Suprapubic skin (tissue), 3 donors: ENCODE measurements at regions not wholly inside any gene's neighbourhood (a gene's known extent, or its start where the extent isn't known, plus 50 kb on each side); places are given as distances from the start of the nearest gene placed in this dataset.

Experiments
- POLR2A ChIP-seq, 2 donors: fragments of 450-650 bp; IDR thresholded peaks; one replicate each; pipeline ENCODE4 v1.6.1; 2017; ENCODE audit warnings: antibody characterized with exemption in 2 of 2, mild to moderate bottlenecking in 2 of 2, moderate library complexity in 2 of 2
- TF ChIP-seq, protein P1 (sequence below), 2 donors: fragments of 200-600 bp in 1 of 2; fragments of 450-650 bp in 1 of 2; sonication (generic) in 1 of 2; IDR thresholded peaks; one replicate each; pipeline ENCODE4 v1.5.1; 2016 to 2019; ENCODE audit warnings: antibody characterized with exemption in 2 of 2, mild to moderate bottlenecking in 1 of 2, moderate library complexity in 1 of 2

DNA sequence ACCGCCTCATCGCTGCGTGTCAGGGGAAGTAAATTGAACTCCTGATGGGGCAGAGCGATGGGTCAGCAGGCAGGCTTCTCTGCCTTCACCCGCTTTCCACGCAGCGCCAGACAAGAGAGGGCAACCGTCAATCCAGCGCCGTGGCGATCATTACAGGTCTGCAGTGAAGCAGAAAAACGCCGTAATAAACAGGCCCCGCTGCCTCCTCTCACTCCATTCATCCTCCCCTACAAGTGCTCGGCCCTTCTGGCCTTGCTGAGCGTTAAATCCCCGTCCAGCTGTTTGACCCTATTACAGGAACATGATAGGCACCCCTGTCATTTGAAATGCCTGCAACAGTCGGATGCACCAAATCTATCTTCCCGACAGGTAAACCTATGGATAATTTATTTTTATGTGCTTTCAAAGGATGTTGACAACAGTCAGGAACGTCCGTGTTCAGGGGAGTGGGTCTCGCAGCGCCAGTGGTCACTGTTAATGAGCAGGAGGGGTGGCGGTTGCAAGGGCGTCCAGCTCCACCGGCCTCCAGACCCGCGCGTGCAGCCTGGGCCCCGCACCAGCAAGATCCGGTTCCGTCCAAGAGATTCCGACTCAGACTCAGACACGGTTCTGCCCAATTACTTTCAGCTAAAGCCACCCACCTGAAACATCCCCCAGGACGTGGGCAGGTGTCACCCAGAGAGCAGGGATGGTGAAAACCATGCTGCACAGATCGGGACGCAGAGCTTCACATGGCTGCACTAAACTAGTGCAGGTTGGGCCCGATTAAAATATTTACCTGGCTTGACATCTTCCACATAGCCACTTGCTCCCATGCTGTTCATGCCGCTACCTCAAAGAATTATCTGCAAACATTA lies 508.0 kb upstream of the MGMT start:
- TF ChIP-seq, protein P1, sequence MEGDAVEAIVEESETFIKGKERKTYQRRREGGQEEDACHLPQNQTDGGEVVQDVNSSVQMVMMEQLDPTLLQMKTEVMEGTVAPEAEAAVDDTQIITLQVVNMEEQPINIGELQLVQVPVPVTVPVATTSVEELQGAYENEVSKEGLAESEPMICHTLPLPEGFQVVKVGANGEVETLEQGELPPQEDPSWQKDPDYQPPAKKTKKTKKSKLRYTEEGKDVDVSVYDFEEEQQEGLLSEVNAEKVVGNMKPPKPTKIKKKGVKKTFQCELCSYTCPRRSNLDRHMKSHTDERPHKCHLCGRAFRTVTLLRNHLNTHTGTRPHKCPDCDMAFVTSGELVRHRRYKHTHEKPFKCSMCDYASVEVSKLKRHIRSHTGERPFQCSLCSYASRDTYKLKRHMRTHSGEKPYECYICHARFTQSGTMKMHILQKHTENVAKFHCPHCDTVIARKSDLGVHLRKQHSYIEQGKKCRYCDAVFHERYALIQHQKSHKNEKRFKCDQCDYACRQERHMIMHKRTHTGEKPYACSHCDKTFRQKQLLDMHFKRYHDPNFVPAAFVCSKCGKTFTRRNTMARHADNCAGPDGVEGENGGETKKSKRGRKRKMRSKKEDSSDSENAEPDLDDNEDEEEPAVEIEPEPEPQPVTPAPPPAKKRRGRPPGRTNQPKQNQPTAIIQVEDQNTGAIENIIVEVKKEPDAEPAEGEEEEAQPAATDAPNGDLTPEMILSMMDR (IDR thresholded peaks at IDR 0.05), result no peak
- no peak for TF ChIP-seq POLR2A (IDR thresholded peaks at IDR 0.05)
